HG03103 (cell line): ENCODE measurements at regions not wholly inside any gene's neighbourhood (a gene's known extent, or its start where the extent isn't known, plus 50 kb on each side); places are given as distances from the start of the nearest gene placed in this dataset.
"Not testable (repeated sequence)": the region's sequence is repeated elsewhere in the genome, so short reads cannot be mapped to it uniquely, and the experiment has no call there.

Experiments used
- ATAC-seq: cut with Tn5 transposase; IDR thresholded peaks from one replicate; pipeline ENCODE4 v1.9.1; 2021; ENCODE audit warnings: low read depth; ENCODE audit not compliant: unreplicated experiment

DNA sequence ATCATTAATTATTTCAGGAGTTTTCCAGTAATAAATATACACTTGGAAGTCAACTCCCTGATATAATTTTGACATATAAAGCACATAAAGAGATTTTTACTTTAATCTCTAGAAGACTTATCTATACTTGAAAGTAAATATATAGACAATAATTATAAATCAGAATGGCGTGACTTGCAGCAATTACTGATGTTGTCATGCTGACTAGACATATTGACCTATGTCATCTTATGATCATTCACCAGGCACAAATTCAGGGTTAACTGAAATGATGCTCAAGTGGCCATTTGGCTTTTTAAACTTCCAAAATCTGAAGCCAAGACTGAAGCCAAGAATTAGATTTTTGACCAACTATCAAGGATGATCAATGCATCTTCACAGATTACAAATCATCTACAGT, 192.2 kb downstream of the MCHR2 start:
- ATAC-seq = no peak

DNA sequence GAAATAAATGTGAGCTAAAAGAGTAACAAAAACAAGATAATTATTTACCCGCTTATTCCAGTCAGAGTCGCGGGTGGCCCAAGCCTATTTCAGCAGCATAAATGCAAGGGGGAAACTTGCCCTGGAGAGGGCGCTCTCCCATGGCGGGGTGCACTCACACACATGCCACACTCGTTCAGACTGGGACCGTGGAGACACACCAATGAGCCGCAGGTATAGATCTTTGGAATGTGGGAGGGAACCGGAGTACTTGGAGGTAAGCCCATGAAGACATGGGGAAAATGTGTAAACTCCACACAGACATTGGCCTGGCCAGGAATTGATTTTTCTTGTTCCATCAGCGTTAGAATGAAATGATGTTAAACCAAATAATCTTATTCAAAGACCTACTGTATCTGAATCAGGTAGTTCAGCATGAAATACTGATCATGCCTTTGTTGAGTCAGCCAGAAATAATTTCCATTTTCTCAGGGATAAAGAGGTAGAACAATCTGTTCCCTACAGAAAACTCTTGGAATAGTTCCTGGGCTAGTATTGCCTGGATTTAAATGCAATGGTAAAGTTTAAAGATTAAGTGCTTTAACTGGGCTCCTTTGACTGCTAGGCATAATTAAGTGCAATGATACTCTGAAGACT, 191.5 kb downstream of the MCHR2 start:
- no peak for ATAC-seq

DNA sequence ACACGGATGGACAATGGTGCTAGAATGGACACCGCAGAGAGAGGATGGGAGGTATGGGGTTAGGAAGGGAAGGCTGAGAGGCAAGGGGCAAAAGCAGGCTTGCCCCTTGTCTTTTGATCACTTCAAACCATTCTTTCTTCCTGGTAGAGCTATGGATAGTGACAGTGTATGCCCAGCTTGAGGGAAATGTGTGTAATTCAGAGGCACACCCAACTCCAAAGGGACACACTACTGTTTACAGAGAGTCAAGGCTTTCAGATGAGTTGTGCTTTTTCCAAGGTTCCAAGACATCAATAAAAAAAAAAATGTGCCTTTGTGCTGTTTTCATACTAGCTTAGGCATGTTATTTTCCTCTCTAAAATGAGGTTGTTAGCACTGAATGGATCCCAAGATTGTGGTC, 185.0 kb downstream of the MCHR2 start:
- ATAC-seq = no peak

DNA sequence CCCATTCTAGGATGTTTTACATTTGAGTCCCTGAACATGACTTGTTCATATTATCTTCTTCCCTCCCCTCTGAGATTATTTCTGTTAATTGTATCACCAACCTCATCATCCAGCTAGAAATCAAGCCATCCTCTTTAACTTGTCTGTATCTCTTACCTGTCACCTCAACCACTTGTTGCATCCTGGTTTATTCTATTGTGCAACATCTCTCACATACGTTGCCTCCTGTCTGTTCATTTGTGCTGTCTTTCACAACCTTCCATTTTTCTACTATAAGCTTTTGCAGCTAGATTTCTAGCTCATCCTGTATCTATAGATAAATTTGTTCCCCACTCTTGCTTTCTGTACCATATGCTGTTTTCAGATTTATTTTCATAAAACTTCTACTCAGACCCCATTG, 183.7 kb downstream of the MCHR2 start:
- no peak for ATAC-seq

DNA sequence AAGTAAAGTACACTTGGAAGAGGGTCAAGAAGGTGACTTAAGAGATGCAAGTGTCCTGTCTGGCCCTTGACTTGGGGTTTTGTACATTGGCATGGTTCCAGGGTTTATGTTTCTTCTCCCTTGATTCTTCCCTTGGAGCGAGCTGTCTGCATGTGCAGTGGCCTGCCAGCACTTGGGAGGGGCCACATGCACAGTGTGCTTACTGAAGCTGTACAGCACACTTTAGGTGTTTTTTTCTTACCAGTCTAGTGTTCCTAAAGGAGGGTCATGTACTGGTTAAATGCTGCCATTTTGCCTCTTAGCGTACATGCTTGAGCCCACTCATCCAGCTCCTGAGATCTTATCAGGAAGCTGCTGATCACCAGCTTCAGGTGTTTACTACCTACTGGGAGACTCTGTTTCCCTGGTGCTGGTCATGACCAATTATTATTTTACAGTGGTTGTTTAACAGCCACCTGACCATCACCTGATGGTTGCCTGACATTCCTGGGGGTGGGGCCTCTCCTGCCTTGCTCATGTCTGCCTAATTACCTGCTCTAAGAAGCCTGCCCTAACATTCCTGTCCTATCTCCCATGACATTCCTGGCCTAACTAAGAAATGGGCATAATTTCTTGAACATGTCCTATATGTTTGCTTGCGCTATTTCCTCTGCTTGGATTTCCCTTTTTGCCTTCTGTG, 182.9 kb downstream of the MCHR2 start:
- no peak for ATAC-seq

DNA sequence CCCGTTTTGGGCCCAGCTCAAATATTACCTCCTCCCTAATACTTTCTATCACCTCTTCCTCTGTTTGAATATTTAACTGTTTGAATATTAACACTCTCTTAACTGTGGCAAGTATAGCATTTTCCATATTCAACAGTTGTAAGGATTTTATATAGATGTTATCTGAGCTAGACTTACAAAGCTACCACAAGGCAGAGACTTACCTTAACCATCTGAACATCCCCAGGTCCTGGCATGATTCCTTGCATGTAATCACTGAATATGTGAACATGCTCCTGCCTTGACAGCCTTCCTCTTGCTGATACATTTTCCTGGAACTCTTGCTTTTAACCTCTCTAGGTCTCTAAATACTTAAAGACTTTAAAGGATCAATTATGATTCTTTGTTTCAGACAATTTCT, 182.4 kb downstream of the MCHR2 start:
- ATAC-seq = no peak

DNA sequence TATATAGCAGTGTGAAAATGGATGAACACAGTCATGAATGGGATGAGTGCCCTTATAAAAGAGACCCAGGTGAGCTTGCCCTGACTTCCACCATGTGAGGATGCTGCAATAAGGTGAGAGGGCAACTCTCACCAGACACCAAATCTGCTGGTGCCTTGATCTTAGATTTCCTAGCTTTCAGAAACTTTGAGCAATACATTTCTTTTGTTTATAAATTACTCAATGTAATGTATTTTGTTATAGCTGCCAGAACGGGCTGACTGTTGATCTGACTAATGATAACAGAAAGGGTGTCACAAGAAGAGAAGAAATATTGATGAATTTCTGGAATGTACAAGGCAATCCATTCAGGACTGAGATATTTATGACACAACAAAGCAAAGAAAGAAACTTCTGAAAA, 180.5 kb downstream of the MCHR2 start:
- ATAC-seq = no peak

DNA sequence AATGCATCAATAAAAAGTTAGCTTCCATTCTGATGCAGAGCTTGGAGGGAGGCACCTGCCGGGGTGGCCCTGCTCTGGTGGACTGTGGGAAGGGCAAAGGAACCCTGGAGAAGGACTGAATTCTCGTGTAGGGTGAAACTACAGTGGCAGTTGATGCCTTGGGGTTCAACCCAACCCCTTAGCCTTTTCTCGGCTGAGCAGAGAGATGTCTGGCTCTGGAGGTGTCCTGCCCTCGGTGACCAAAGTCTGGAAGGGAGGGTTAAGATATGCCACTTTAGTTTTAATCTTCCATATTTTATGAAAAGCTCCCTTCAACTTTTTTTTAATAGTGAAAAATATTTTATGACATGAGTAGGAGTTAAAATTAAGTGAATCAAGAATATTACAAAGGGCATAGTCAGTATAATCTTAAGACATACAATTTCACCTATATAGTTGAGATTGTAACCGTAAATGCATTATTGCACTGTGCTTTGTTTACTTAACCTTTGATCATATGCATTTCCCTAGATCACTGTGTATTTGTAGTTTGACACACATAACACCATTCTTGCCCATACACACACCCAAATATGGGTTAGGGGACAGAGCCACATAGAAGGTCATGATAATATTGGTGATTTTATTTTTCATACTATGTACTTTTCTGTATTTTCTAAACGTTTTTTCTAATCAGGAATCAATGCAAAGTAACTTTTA, 179.6 kb downstream of the MCHR2 start:
- no peak for ATAC-seq

DNA sequence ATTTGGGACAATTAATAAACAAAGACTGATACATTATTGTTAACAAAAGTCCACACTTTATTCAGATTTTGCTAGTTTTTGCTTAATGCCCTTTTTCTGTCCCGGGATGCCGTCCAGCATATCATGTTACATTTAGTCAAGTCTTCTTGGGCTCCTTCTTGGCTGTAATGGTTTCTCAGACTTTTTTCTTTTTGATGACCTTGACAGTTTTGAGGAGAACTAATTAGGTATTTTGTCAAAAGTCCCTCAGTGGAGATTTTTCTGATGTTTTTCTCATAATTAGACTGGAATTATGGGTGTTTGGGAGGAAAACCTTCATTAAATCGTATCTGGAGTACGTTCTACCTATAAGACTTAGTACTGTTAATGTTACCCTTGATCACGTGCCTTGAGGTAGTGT, 177.2 kb downstream of the MCHR2 start:
- ATAC-seq = no peak

DNA sequence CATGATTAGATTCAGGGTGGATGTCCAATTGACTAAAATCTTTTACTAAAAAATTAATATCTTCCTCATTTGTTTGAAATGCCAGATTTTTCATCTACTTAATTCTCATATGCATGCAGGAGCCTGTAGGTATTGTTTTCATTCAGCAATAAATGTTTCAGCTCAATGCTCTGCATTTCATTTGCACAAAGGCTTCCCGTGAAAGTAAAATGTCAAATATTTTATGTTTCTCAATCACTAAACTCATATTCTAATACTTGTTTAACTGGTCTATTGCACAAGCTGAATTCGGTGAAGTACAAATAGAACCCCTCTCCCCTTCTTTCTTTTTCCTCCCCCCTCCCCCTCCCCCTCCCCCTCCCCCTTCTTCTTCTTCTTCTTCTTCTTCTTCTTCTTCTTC, 175.9 kb downstream of the MCHR2 start:
- ATAC-seq = no peak

DNA sequence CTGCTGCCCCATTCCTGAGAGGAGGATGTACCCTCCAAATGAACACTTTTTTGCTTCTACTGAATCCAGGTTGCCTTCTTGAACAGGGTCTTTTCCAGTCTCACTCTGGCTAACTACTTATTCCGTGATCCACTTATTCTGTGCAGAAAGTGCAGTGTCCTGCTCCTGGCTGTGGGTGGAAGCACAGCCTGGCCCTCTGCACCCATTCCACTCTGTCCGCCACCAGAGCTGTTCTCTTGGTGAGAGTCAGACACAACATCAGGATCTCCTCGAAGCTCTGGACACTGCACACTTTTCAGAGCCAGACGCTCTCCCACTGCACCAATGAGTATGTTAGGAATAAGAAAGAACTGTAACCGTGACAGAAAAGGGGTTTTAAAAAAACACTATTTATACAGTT, 174.2 kb downstream of the MCHR2 start:
- ATAC-seq = no peak

DNA sequence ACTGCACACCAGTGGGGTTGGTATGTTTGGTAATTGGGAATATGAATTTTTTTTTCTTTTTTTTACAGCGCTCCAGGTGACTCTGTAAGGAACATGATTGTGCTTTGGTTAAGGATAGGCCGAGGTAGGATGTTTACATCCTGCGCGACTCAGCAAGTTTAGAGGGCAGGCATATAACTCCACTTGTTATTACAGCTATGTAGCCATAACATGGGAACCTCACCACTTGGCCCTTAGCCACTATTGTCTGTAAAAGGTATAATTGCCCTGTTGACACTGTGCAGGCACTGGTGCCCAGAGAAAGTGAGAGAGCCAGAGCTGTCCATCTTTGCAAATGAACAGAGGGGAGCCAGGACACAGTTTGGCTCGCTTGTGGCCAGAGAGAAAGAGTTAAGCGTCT, 172.9 kb downstream of the MCHR2 start:
- no peak for ATAC-seq

DNA sequence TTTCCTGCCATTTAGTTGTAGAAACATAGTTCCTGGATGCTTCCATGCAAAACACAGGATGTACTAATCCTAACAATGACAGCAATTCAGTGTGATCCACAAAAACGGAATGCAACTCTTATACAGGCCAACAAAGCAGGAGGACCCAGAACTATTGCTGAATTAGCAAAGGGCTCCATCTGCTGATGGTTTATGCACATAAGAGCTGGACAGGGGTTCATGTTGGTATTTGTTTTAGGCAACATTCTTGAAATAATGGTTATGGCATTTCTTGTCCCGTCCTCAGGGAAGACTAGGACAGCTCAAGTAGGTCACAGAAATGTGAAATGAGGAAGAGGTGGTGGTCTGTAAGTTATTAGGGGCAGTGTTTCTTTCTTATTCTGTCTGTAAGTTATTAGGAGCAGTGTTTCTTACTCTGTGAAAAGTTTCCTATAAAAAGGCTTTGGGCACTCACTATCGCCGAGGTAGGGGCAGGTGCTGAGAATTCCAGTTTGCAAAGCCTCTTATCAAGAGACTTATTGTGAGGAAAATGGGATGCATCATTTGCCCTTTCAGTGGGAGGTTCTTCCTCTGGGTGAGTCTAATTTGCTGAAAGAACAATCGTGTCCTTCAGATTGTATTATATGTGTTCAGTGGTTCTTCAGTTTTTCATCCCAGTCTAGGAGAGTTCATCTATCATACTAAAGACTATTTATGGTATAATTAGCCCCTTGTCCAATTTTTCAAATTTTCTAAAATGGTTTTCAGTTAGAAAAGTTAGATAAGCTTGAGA, 171.1 kb downstream of the MCHR2 start:
- ATAC-seq = peak; percentile 65

DNA sequence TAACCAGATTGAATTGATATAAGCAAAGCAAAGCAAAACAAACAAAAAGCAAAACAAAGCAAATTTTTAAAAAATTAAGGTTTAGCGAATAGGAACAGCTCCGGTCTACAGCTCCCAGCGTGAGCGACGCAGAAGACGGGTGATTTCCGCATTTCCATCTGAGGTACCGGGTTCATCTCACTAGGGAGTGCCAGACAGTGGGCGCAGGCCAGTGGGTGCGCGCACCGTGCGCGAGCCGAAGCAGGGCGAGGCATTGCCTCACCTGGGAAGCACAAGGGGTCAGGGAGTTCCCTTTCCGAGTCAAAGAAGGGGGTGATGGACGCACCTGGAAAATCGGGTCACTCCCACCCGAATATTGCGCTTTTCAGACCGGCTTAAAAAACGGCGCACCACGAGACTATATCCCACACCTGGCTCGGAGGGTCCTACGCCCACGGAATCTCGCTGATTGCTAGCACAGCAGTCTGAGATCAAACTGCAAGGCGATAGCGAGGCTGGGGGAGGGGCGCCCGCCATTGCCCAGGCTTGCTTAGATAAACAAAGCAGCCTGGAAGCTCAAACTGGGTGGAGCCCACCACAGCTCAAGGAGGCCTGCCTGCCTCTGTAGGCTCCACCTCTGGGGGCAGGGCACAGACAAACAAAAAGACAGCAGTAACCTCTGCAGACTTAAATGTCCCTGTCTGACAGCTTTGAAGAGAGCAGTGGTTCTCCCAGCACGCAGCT, 170.3 kb downstream of the MCHR2 start:
- not testable (repeated sequence) for ATAC-seq

DNA sequence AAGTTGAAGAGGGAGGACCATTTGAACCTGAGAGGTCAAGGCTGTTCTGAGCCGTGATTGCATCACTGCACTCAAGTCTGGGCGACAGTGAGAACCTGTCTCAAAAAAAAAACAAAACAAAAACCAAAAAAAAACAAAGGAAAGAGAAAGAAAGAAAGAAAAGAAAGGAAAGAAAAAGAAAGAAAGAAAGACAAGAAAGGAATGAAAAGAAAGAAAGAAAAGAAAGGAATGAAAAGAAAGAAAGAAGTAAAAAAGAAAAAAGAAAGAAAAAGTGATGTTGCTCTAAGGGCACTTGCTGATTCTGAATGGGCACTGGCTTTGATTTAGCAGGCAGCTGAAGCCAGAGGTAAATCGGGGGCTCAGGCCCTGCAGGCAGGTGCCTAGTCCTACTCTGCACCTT, 161.0 kb downstream of the MCHR2 start:
- no peak for ATAC-seq

DNA sequence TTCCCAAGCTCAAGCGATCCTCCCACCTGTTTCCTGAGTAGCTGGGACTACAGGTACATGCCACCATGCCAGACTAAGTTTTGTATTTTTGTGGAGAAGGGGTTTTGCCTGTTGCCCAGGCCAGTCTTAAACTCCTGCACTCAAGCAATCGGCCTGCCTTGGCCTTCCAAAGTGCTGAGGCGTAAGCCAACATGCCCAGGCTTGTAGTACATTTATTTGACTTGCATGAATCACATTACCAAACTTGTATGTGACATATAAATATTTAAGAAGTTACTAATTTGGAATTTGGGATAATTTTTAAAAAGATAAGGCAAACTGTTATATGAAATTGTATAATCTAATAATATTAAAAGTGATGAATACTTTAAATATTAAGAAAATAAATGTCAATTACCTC, 157.6 kb downstream of the MCHR2 start:
- no peak for ATAC-seq

DNA sequence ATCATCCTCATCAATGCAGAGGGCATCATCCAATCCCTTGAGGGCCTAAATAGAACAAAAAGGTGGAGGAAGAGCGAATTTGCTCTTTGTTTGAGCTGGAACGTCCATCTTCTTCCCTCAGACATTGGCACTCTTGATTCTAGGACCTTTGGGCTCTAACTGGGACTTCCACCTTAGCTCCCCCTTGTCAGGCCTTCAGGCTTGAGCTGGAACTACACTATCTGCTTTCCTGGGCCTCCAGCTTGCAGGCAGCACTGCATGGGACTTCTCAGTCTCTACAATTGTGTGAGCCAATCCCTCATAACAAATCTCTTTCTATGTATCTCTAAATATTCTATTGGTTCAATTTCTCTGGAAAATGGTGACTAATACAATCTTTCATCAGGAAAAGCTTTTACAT, 155.4 kb downstream of the MCHR2 start:
- ATAC-seq = no peak

DNA sequence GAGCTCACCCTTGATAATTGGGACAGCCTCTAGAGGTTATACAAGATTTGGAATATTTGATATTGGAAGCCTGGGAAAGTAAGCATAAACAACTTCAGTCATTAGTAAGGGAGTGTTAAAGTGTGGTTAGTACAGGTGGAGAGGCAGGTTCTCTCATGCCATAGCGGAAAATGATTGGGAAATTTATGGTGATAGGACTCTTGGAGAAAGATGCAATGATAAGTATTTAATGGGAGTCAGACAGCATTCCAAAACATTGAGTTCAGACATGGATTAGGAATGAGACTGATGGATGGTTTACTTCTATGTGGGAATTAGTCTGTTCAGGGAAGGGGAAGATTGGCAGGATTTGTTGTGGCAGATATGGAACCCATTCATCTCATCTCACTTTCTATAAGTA, 152.7 kb downstream of the MCHR2 start:
- no peak for ATAC-seq

DNA sequence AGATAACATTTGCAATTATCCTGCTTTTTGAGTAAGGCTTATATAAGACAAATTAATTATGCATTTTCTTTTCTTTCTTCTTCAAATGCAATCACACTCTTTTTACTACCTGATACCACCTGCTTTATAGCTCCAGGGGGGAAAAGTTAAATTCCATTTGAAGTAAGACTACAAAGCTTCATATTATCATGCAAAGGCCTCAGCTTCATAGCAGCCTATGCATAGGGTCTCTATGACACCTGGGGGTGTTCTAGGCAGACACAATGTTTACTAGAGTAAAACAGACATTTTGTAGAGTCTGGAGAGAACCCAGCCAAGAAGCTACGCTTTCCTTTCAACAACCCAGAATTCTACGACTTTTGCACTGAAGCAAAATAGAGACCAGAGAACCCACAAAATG, 148.0 kb downstream of the MCHR2 start:
- ATAC-seq = no peak

DNA sequence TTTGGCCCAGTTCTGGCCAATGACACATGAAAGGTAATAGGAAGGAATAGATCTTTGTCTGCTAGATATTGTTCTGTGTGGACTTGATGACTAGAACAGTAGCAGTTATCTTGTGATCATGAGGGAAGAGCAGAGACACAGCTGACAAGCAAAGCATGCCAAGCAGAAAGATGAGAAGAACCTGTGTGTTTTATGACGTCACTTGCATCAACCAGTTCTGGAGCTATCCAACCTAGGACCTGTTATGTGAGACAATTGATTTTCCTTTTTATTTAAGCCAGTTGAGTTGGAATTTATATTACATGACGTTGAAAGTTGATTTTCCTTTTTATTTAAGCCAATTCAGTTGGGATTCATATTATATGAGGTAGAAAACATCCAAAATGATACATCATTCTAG, 143.2 kb downstream of the MCHR2 start:
- no peak for ATAC-seq

DNA sequence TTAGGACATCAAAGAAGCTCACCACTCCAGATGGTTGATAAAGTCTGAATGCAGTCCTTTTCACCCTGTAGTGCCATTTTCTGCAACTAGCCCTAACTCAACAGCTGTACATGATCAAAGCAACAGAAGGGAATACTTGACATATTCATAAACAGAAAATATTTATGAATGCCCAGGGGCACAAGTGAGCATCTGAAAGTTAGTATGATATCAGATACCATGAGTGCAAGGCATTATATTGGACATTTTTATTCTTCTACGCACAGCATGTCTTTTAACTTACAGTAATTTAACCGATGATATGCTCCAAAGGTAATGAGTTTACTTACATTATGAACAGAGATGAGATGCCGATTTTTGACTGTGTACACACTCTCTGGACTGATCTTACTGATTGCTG, 142.0 kb downstream of the MCHR2 start:
- ATAC-seq = no peak
